HFFc6 (cell line): ENCODE measurements at regions not wholly inside any gene's neighbourhood (a gene's known extent, or its start where the extent isn't known, plus 50 kb on each side); places are given as distances from the start of the nearest gene placed in this dataset.
A peak's percentile ranks its signal among the peaks of the same experiment; 100 is the strongest.
"Not testable (repeated sequence)": the region's sequence is repeated elsewhere in the genome, so short reads cannot be mapped to it uniquely, and the experiment has no call there.

Experiments
- DNase-seq: peaks from one replicate; pipeline ENCODE4 v3.0.0-alpha.2; 2018
- H3K27ac Mint-ChIP-seq: 2 replicates; pipeline ENCODE4 v1.8.0; 2020; ENCODE audit warnings: mild to moderate bottlenecking, mixed read lengths
- H3K27me3 Mint-ChIP-seq: 2 replicates; pipeline ENCODE4 v1.8.0; 2021; ENCODE audit warnings: mild to moderate bottlenecking, moderate library complexity, mixed read lengths; ENCODE audit not compliant: insufficient read depth
- H3K36me3 Mint-ChIP-seq: 2 replicates; pipeline ENCODE4 v1.8.0; 2021; ENCODE audit warnings: low read depth, mixed read lengths
- H3K4me1 Mint-ChIP-seq: 2 replicates; pipeline ENCODE4 v1.8.0; 2020; ENCODE audit warnings: low read depth, mixed read lengths
- H3K4me3 Mint-ChIP-seq: 2 replicates; pipeline ENCODE4 v1.8.0; 2020; ENCODE audit warnings: mild to moderate bottlenecking, moderate library complexity, mixed read lengths
- H3K9me3 Mint-ChIP-seq: 2 replicates; pipeline ENCODE4 v1.8.0; 2020; ENCODE audit warnings: mild to moderate bottlenecking, mixed read lengths
- CTCF ChIP-seq: fragments of 200-600 bp; sonication (generic); IDR thresholded peaks from 2 replicates; pipeline ENCODE4 v1.5.0; 2021; ENCODE audit warnings: antibody characterized with exemption, mild to moderate bottlenecking

- Mint-ChIP-seq H3K4me3 (no peak overlapping the region), H3K27ac (no peak overlapping the region), H3K4me1 (no peaks in the 10 kb centered on the region), H3K9me3 (peaks cover 13% of the 10 kb centered on the region), H3K36me3 (no peaks in the 10 kb centered on the region), H3K27me3 (no peaks in the 10 kb centered on the region)
- DNase-seq = no peak
- TF ChIP-seq CTCF = no peak
These were observed 2241.0 kb upstream of the RAG2 start for GRCh38 chr11:38839071-38839470.

GRCh38 chr11:38835966-38836365 lies 2237.9 kb upstream of the RAG2 start:
- Mint-ChIP-seq H3K36me3 (no peaks in the 10 kb centered on the region), H3K4me3 (no peak overlapping the region), H3K4me1 (no peaks in the 10 kb centered on the region), H3K27ac (no peak overlapping the region), H3K27me3 (no peaks in the 10 kb centered on the region), H3K9me3 (no peaks in the 10 kb centered on the region; the same call in 1 of the 2 replicates)
- TF ChIP-seq CTCF = no peak
- no peak for DNase-seq

GRCh38 chr11:38824573-38824972 lies 2226.5 kb upstream of the RAG2 start:
- H3K27me3 Mint-ChIP-seq = no peaks in the 10 kb centered on the region
- no peak overlapping the region for H3K27ac Mint-ChIP-seq
- TF ChIP-seq CTCF = peak; percentile 40; the same call in 1 of the 2 replicates
- no peaks in the 10 kb centered on the region for H3K36me3 Mint-ChIP-seq
- H3K4me1 Mint-ChIP-seq = no peaks in the 10 kb centered on the region
- peaks cover 58% of the 10 kb centered on the region for H3K9me3 Mint-ChIP-seq
- H3K4me3 Mint-ChIP-seq = no peak overlapping the region
- no peak for DNase-seq

GRCh38 chr11:38821786-38822185 lies 2223.8 kb upstream of the RAG2 start:
- not testable (repeated sequence) for DNase-seq, H3K27ac Mint-ChIP-seq, H3K27me3 Mint-ChIP-seq, H3K4me1 Mint-ChIP-seq, H3K36me3 Mint-ChIP-seq, H3K4me3 Mint-ChIP-seq
- peaks cover 35% of the 10 kb centered on the region for H3K9me3 Mint-ChIP-seq

GRCh38 chr11:38819981-38820380 lies 2221.9 kb upstream of the RAG2 start:
- Mint-ChIP-seq H3K27me3 (no peaks in the 10 kb centered on the region), H3K27ac (no peak overlapping the region), H3K9me3 (peaks cover 27% of the 10 kb centered on the region), H3K4me3 (no peak overlapping the region), H3K4me1 (no peaks in the 10 kb centered on the region; the same call in 1 of the 2 replicates), H3K36me3 (peaks cover 4% of the 10 kb centered on the region; the same call in 1 of the 2 replicates)
- no peak for TF ChIP-seq CTCF
- DNase-seq = no peak

GRCh38 chr11:38818720-38819119 lies 2220.7 kb upstream of the RAG2 start:
- peaks cover 19% of the 10 kb centered on the region for H3K9me3 Mint-ChIP-seq
- H3K4me1 Mint-ChIP-seq = no peaks in the 10 kb centered on the region; the same call in 1 of the 2 replicates
- H3K27me3 Mint-ChIP-seq = no peaks in the 10 kb centered on the region
- TF ChIP-seq CTCF = no peak
- H3K4me3 Mint-ChIP-seq = no peak overlapping the region
- H3K36me3 Mint-ChIP-seq = peaks cover 4% of the 10 kb centered on the region; the same call in 1 of the 2 replicates
- no peak overlapping the region; the same call in 1 of the 2 replicates for H3K27ac Mint-ChIP-seq
- no peak for DNase-seq
